ENCODE measurements at regions not wholly inside any gene's neighbourhood (a gene's known extent, or its start where the extent isn't known, plus 50 kb on each side); places are given as distances from the start of the nearest gene placed in this dataset.

DNA sequence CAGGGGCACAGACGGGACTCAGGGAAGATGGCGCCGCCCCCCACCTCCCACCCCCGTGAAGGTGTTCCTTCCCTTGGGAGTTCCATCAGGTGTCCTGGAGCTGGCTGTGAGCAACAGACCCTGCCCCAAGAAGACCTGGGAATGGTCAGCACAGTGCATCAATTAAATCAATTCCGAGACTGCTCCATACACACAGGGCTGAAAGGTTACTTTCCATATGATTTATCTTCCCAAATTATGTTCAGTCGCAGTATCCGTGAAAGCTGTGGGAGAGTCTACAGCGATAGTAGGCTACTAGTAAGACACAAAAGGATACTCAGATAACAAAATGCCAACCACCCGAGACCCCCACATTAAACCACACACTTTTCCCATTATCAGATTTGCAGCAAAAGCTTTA, 71.8 kb upstream of the PABPC3 start:
- TF ChIP-seq, protein P1, sequence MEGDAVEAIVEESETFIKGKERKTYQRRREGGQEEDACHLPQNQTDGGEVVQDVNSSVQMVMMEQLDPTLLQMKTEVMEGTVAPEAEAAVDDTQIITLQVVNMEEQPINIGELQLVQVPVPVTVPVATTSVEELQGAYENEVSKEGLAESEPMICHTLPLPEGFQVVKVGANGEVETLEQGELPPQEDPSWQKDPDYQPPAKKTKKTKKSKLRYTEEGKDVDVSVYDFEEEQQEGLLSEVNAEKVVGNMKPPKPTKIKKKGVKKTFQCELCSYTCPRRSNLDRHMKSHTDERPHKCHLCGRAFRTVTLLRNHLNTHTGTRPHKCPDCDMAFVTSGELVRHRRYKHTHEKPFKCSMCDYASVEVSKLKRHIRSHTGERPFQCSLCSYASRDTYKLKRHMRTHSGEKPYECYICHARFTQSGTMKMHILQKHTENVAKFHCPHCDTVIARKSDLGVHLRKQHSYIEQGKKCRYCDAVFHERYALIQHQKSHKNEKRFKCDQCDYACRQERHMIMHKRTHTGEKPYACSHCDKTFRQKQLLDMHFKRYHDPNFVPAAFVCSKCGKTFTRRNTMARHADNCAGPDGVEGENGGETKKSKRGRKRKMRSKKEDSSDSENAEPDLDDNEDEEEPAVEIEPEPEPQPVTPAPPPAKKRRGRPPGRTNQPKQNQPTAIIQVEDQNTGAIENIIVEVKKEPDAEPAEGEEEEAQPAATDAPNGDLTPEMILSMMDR (IDR thresholded peaks at IDR 0.05; ENCODE audit: low read depth, low read length): no peak
- no peak for DNase-seq (ENCODE audit: low read depth, low spot score)
- in situ Hi-C loops (cut with HindIII; ENCODE audit: low sequenced_read_pairs): no loop called here

GRCh38 chr13:25032160-25032559, 63.8 kb upstream of the PABPC3 start:
- TF ChIP-seq, protein P1 (IDR thresholded peaks at IDR 0.05; ENCODE audit: low read depth, low read length): no peak
- no peak for DNase-seq (ENCODE audit: low read depth, low spot score)
- H3K4me3 ChIP-seq (ENCODE audit: low read depth, low read length): no peak overlapping the region
- in situ Hi-C loops (cut with HindIII; ENCODE audit: low sequenced_read_pairs): no loop called here

More for the DNA sequence above, 71.8 kb upstream of the PABPC3 start:
- no peak overlapping the region for H3K4me3 ChIP-seq (ENCODE audit: low read depth, low read length)

DNA sequence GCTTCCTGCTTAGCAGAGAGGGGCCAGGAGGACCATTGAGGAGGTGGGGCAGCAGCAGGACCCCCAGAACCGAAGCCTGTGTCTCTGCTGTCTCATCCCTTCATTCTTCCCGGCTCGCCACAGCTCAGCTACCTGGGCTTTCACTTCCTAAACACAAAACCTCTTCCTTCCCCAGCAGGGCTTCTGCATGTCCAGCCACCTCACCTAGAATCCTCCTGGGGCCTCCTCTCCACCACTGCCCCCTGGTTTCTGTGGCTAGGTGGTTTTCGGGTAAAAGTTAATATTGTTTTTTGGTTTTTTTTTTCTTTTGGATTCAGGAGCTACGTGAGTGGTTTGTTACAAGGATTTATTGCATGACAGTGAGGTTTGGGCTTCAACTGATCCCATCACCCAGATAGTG, 61.8 kb upstream of the PABPC3 start:
- TF ChIP-seq, protein P1 (IDR thresholded peaks at IDR 0.05; ENCODE audit: low read depth, low read length): no peak
- H3K4me3 ChIP-seq (ENCODE audit: low read depth, low read length): no peak overlapping the region
- in situ Hi-C loops (cut with HindIII; ENCODE audit: low sequenced_read_pairs): no loop called here
- DNase-seq (ENCODE audit: low read depth, low spot score): no peak

DNA sequence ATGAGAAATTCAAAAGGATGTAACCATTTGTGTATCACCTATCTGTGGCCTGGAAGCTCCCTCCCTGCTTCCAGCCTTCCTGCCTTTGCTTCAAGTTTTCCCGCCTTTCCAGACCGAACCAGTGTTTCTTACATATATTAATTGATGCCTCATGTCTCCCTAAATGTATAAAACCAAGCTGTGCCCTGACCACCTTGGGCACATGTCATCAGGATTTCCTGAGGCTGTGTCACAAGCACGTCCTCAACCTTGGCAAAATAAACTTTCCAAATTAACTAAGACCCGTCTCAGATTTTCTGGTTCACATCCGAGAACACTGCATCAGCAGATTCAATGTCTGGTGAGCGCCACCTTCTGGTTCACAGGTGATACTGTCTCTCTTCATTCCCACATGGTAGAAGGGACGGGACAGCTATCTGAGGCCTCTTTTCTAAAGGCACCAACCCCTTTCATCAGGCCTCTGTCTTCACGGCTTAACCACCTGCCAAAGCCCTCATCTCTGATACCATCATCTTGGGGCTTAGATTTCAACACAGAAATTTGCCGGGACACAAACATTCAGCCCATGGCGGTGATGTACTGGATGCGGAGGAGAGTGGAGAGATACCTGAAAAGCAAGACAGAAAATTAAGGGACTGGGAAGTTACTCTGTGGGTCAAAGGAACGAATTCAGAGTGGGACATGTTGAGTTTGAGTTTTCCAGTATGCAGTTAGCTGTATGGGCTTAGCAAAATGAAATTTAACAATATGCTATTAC, 58.7 kb upstream of the PABPC3 start:
- in situ Hi-C loops (cut with HindIII; ENCODE audit: low sequenced_read_pairs): no loop called here
- DNase-seq (ENCODE audit: low read depth, low spot score): peak; percentile 59
- no peak overlapping the region for H3K4me3 ChIP-seq (ENCODE audit: low read depth, low read length)
- TF ChIP-seq, protein P1 (IDR thresholded peaks at IDR 0.05; ENCODE audit: low read depth, low read length): peak; percentile 84

DNA sequence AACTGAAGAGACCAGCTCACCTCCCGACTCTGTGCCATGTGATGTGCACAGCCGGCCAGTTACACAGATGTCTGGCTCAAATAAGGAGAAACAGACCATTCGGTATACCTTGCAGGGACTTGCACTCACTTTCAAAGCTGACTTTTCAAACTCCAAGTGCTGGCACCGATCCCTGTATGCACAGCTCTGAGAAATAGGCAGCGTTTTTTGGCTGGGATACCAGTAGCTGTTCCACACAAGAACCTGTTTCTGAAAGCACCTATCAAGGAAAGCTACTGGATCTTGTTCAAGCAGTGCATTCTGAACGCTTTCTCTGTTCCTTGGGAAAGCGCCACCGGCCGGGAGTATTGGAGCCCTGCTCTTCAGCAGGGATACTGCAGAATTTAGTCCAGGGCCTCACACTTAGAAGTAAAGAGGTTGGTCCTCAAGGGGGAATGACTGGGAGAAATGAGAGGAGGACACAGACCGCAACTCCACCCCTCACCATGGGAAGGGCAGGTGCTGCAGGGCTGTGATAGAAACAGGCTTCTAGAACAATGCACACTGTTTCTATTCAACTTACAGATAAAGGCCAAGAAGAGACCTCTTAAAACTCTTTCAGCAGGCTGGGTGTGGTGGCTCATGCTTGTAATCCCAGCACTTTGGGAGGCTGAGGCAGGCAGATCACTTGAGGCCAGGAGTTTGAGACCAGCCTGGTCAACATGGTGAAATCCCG, 53.6 kb upstream of the PABPC3 start:
- TF ChIP-seq, protein P1 (IDR thresholded peaks at IDR 0.05; ENCODE audit: low read depth, low read length): no peak
- H3K4me3 ChIP-seq (ENCODE audit: low read depth, low read length): no peak overlapping the region
- in situ Hi-C loops (cut with HindIII; ENCODE audit: low sequenced_read_pairs): no loop called here
- DNase-seq (ENCODE audit: low read depth, low spot score): no peak

DNA sequence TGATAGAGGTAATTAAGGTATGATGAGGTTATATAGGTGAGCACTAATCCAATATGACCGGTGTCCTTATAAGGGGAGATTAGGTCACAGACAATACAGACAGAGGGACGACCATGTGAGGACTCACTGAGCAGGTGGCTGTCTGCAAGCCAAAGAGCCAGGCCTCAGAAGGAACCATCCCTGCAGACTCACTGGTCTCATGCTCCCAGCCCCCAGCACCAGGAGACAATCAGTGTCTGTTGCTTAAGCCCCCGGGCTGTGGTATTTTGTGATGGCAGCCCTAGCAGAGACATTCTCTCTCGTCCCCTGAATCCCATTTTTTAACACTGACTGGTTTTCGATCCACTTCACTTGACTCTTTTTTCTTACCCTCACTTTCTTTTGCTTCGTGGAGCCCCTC, 51.9 kb upstream of the PABPC3 start:
- no peak for DNase-seq (ENCODE audit: low read depth, low spot score)
- TF ChIP-seq, protein P1 (IDR thresholded peaks at IDR 0.05; ENCODE audit: low read depth, low read length): no peak
- no peak overlapping the region for H3K4me3 ChIP-seq (ENCODE audit: low read depth, low read length)
- in situ Hi-C loops (cut with HindIII; ENCODE audit: low sequenced_read_pairs): no loop called here
